HS-5 (cell line): ENCODE measurements at regions not wholly inside any gene's neighbourhood (a gene's known extent, or its start where the extent isn't known, plus 50 kb on each side); places are given as distances from the start of the nearest gene placed in this dataset.
"Not testable (repeated sequence)": the region's sequence is repeated elsewhere in the genome, so short reads cannot be mapped to it uniquely, and the experiment has no call there.

Source experiments
- DNase-seq: peaks from one replicate; pipeline ENCODE4 v3.0.0-alpha.2; 2012; ENCODE audit warnings: low read depth

- DNase-seq, result no peak
Measured at GRCh38 chr17:70739065-70739464, 569.7 kb downstream of the KCNJ2 start.

- DNase-seq, result not testable (repeated sequence)
Measured at GRCh38 chr17:70746574-70746973, 577.2 kb downstream of the KCNJ2 start.

DNA sequence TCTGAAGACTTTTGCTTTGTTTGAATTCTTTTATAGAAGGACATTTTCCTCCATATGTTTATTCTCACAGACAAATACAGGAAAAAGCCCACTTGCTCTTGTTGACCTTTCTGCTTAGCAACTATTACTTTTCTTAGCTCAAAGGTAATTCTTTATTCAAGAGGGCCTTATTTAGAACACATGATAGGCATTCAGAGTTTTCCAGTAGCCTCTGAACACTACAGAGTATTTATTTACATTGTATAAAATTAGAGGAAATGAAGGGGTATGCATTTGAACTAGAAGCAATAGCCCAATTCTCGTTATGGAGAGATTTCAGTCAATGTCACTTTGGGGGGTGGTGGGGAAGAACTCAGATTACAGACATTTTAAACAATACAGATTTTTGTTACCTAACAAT is 581.7 kb downstream of the KCNJ2 start:
- DNase-seq, result no peak

DNA sequence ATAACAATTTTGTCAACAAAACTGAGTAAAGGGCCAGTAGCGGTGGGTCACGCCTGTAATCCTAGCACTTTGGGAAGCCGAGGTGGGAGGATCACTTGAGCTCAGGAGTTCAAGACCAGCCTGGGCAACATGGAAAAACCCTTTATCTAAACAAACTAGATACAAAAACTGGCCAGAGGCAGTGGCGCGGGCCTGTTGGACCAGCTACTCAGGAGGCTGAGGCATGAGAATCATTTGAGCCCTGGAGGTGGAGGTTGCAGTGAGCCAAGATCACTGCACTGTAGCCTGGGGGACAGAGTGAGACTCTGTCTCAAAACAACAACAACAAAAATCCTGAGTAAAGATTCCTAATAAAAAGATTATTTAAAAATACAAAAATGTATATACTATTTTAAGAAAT is 583.1 kb downstream of the KCNJ2 start:
- DNase-seq, result not testable (repeated sequence)

DNA sequence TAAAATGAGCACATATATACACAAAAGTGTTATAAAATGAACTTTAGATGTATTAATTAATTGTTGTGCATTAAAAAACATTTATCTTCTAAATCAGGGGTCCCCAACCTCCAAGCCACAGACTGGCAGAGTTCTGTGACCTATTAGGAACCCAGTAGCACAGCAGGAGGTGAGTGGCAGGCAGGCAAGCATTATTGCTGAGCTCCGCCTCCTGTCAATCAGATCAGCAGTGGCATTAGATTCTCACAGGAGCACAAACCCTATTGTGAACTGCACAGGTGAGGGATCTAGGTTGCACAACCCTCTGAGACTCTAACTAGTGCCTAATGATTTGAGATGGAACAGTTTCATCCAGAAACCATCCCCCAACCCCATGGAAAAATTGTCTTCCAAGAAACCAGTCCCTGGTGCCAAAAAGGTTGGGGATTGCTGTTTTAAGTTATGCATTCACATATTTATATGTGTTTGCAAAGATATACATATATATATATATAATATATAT is 583.7 kb downstream of the KCNJ2 start:
- DNase-seq, result no peak

DNA sequence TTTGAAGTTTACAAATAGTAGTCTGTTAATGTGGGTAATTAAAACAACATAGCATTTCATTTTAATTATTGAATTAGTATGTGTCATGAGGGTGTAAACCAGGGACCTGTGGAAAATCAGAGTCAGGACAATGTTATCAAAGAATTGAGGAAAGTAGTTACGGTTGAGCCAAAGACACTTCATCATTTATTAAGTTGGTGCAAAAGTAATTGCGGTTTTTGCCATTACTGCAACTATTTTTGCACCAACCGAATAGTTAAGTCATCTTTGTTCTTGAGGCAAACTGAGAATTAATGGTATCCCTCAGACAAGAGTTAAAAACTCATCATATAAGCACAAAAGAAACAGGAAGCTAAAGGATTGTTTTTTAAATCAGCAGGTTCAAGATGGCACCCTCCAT is 593.7 kb downstream of the KCNJ2 start:
- no peak for DNase-seq

DNA sequence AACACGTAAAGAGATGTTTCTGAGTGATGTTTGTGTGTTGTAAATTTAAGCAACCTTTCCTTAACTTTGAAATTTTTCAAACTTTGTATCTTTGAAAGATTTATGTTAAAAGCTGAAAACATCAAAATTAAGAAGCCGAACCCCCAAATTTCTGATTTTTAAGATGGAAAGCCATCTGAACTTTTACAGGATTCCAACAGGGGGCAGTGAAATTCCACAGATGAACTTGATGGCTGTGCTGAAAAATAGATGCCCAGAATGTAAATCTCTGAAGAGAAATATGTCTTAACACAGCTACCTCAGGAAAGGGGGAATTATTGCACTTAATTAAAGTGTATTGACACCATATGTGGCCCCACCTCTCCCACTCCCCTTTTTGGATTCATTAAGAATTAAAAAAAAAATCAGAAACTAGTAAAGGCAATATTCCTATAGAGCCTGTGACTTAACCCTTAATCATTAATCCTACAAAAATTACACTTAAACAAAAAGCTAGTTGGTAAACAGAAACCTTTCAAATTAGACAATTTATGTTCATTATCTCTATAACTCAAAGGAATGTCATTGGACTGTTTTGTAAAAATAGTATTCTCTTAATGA is 597.9 kb downstream of the KCNJ2 start:
- no peak for DNase-seq

- no peak for DNase-seq
Measured at GRCh38 chr17:70769956-70770355, 600.6 kb downstream of the KCNJ2 start.

DNA sequence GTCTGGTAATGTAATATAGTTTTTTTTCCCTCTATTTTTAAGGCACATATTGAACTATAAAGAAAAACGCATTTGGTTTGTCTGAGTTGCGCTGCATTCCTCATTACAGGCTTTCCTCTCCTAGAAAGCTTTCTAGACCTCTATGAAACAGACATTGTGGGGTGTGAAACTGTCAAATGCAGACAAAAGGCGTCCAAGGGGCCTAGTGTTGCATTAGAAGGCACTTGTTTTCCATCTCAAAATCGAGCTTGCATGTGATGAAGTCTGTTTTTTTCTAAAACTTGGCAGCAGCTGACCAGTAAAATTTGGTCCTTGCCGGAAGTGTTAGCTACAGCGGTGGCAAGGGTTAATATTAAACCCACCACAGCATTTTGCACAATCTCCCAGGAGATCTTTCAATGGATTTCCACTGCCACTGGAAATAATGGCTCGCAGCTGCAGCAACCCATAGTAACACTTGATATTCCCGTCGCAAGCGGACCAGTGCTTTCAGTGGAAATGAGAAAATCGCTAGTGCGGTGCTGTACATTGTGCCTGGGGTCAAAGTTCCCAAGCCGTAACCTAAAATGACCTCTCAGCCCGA is 602.6 kb downstream of the KCNJ2 start:
- DNase-seq, result no peak

GRCh38 chr17:70772761-70773160 is 603.4 kb downstream of the KCNJ2 start:
- no peak for DNase-seq

DNA sequence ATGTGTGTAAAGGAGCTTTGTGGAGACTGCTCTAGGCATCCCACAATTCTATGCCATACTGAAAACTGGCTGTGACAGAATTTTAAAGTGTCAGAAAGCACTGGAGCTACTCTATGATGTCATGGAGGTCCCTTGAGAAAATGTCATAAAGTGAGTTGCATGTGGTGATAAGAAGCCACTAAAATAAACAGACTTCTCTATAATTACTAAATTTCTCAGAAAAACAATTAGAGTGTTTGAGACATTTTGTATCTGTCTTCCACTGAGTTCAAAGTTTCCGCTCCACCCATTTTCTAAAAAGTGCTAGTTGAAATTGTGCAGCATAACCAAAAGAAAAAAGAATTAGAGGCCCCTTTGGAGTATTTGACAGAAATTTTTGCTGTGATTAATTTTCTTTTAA is 603.9 kb downstream of the KCNJ2 start:
- DNase-seq, result no peak

- no peak for DNase-seq
Measured at GRCh38 chr17:70774339-70775117, 605.2 kb downstream of the KCNJ2 start.

GRCh38 chr17:70775679-70776078 is 606.3 kb downstream of the KCNJ2 start:
- DNase-seq, result no peak

DNA sequence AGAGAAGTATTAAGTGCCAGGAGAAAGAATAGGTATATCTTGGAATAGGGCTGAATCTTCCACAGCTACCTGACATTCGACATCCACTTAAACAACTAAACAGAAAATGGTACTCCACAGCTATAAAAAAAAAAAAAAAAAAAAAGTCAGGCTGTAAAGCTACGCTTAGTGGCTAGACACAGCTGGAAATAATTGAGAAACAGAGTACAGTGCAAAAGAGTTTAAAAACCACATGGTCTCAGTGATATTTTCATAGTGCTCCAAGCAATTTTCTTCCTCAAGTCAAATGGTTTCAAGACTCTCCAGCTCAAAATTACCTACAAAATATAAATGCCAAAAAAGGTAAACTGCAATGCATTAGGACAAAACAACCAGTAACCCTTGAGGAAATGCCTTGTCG is 607.1 kb downstream of the KCNJ2 start:
- no peak for DNase-seq

- DNase-seq, result no peak
Measured at GRCh38 chr17:70780031-70780430, 610.7 kb downstream of the KCNJ2 start.

DNA sequence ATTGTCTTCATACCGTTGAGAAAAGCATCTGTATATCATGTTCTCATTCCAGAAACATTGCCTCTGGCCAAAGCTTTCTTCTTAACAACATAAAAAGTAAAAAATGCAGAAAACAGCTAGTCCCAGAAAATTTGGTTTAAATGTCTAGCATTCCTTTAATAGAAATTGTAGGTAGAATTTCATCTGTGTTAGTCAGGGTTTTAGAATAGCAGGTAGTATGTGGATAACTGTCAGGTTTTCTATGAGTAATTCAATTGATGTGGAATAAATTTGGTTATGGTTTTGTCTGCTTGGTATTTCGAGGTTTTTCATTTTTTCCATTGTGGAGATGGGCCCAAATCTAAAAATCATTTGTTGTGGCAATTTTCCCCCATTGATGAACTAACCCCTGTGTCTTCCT is 616.7 kb downstream of the KCNJ2 start:
- DNase-seq, result no peak

GRCh38 chr17:70787721-70788300 is 618.5 kb downstream of the KCNJ2 start:
- DNase-seq, result no peak

DNA sequence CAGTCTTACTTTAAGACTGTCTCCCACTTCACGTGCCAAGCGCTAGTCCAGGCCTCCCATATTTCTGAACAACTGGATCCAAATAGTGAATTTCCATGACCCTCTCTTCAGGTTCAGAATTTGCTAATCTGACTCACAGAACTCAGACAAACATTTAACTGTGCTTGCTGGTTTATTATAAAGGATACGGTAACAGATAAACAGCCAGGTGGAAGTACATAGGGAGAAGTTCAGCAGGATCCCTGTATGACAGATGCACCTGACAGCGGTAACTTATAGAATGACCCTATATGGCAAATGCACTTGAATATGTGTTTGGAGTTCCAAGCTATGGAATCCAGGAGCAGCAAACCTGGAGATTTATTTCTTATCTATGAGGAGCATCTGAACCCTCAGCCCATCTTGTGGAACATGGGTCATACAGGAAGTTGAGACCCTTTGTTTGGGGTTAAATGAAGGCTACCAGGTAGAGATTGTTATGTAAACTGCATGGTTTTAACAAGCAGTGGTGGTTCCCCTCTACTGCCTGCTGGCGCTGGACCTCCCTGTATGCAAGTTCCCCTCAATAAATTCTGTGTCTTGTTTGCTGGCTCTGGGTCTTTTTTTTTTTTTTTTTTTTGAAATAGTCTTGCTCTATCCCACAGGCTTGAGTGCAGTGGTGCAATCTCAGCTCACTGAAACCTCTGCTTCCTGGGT is 622.6 kb downstream of the KCNJ2 start:
- DNase-seq, result no peak

- DNase-seq, result no peak
Measured at GRCh38 chr17:70794738-70795137, 625.4 kb downstream of the KCNJ2 start.

GRCh38 chr17:70795620-70796019 is 626.3 kb downstream of the KCNJ2 start:
- DNase-seq, result no peak

- DNase-seq, result no peak
Measured at GRCh38 chr17:70796757-70797156, 627.4 kb downstream of the KCNJ2 start.

DNA sequence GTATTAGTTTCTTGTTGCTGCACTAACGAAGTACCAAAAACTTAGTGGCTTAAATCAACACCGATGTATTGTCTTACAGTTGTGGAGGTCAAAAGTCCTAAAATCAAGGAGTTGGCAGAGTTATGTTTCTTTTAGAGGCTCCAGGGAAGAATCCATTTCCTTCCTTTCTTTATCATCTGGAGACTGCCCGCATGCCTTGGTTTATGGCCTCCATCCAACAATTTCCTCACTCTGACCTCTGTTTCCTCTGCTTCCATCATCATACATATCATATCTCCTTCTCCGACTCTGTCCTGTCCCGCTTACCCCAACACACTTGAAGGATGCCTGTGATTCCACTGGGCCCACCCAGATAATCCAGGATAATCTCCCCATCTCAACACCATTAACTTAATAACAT is 627.8 kb downstream of the KCNJ2 start:
- DNase-seq, result no peak
